Ovary (tissue), 7 donors: ENCODE measurements at regions not wholly inside any gene's neighbourhood (a gene's known extent, or its start where the extent isn't known, plus 50 kb on each side); places are given as distances from the start of the nearest gene placed in this dataset.

ENCODE experiments used
- DNase-seq, 5 donors: peaks; one replicate each; pipeline ENCODE4 v3.0.0-alpha.2; 2019 to 2020
- H3K27ac ChIP-seq, 2 donors: fragments of 200-600 bp; one replicate each; pipeline versions ENCODE4 v1.5.1 to v1.8.0; 2019 to 2022
- H3K27me3 ChIP-seq: fragments of 200-600 bp; one replicate; pipeline ENCODE4 v1.8.0; 2022
- H3K36me3 ChIP-seq: fragments of 200-600 bp; sonication (generic); one replicate; pipeline ENCODE4 v1.5.1; 2019
- H3K4me1 ChIP-seq: one replicate; pipeline ENCODE4 v1.8.1; 2013; ENCODE audit warnings: mild to moderate bottlenecking, moderate library complexity; ENCODE audit not compliant: insufficient read depth
- H3K4me3 ChIP-seq: fragments of 200-600 bp; sonication (generic); one replicate; pipeline ENCODE4 v1.5.1; 2017
- H3K9me3 ChIP-seq, 2 donors: fragments of 200-600 bp in 1 of 2; sonication (generic) in 1 of 2; one replicate each; pipeline versions ENCODE4 v1.5.1 to v1.8.1; 2013 to 2019; ENCODE audit warnings: mild to moderate bottlenecking in 1 of 2, moderate library complexity in 1 of 2
- EP300 ChIP-seq: sonication (generic); formaldehyde crosslinking; IDR thresholded peaks from one replicate; pipeline ENCODE4 v1.6.1; 2017; ENCODE audit warnings: antibody characterized with exemption
- POLR2A ChIP-seq: fragments of 450-650 bp; IDR thresholded peaks from one replicate; pipeline ENCODE4 v1.6.1; 2017; ENCODE audit warnings: antibody characterized with exemption, mild to moderate bottlenecking, moderate library complexity
- WGBS, 3 donors: extraction: QIAGEN DNeasy Blood & Tissue Kit in 1 of 3; methylation state at CpG; one replicate each; pipeline versions ENCODE4 v1.1.5 to v1.1.7; 2013 to 2017; 5-methylcytosine and 5-hydroxymethylcytosine counted together
- intact Hi-C, 4 donors: fragments of 100-400 bp; cut with DNase I; formaldehyde crosslinking; loops; one replicate each; pipeline versions ENCODE4 v1.11.0 to v1.15.1; 2022 to 2023
- TF ChIP-seq, protein P1 (sequence below), 3 donors: fragments of 450-650 bp in 2 of 3; fragments of 200-600 bp in 1 of 3; IDR thresholded peaks; one replicate each; pipeline versions ENCODE4 v1.5.1 to v1.8.0; 2016 to 2022; ENCODE audit warnings: antibody characterized with exemption in 3 of 3, mild to moderate bottlenecking in 1 of 3
- donor health status: DM: no; HTN: no; CAD: no; lungs with moderate emphysema.
- donor health status: DM: no; HTN: no; CAD: no.
- donor health status: Bipolar disorder and iron deficiency.
- donor health status: DM: no; HTN: no; CAD: no.
- donor health status: DM: yes; HTN: yes; CAD: no.

DNA sequence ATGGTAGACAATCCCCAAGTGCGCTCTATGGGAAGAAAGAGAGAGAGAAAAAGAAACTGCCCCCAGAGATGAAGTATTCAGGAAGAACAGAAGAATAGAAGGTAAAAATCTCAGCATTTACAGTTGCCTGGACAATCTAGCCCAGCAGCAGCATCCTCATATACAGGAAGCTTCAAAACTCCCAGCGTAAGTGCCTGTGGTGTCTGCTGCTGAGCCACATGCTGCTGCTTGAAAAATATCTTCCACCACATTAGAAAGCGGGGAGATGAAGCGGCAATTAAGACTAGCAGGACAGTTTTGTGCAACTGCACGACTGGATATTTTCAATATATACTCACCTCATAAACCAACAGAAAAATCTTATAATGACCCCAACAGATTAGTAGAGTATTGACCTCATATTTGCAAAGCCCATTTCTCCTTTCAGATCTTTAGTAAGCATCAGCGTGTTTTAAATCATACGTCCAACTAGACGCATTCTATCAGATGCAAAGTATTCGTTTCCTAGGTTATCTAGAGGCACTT, 972.0 kb upstream of the TENM3 start:
- Histone ChIP-seq H3K9me3 (no peaks in the 10 kb centered on the region), H3K4me3 (no peak overlapping the region), H3K27ac (no peak overlapping the region), H3K36me3 (no peaks in the 10 kb centered on the region), H3K4me1 (no peaks in the 10 kb centered on the region), H3K27me3 (no peaks in the 10 kb centered on the region)
- intact Hi-C loops = no loop called here
- no peak for DNase-seq
- TF ChIP-seq EP300 = no peak
- TF ChIP-seq, protein P1, sequence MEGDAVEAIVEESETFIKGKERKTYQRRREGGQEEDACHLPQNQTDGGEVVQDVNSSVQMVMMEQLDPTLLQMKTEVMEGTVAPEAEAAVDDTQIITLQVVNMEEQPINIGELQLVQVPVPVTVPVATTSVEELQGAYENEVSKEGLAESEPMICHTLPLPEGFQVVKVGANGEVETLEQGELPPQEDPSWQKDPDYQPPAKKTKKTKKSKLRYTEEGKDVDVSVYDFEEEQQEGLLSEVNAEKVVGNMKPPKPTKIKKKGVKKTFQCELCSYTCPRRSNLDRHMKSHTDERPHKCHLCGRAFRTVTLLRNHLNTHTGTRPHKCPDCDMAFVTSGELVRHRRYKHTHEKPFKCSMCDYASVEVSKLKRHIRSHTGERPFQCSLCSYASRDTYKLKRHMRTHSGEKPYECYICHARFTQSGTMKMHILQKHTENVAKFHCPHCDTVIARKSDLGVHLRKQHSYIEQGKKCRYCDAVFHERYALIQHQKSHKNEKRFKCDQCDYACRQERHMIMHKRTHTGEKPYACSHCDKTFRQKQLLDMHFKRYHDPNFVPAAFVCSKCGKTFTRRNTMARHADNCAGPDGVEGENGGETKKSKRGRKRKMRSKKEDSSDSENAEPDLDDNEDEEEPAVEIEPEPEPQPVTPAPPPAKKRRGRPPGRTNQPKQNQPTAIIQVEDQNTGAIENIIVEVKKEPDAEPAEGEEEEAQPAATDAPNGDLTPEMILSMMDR (IDR thresholded peaks at IDR 0.05) = no peak
- TF ChIP-seq POLR2A = no peak
- 74 to 88% (median 80%) methylated on average over 9 of the region's 9 CpGs for WGBS, 3 donors

DNA sequence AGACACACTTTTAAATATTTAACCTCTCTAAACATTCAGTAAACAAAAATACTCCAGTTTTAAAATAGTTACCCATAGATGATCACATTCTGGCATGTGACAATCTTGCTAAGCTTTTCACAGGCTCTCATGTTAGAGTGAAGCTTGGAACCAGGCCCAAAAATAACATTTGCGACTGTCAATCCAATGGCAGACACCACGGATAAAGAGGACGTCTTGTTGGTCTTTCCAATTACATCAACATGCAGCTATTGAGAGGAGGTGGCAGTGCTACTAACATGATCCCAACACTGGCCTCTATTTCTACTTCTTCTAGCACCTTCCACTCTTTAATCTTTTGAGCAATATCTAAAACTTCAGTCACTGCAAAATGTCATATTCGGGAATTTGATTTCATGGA, 970.8 kb upstream of the TENM3 start:
- Histone ChIP-seq H3K9me3 (no peaks in the 10 kb centered on the region), H3K36me3 (no peaks in the 10 kb centered on the region), H3K4me1 (no peaks in the 10 kb centered on the region), H3K4me3 (no peak overlapping the region), H3K27me3 (no peaks in the 10 kb centered on the region), H3K27ac (no peak overlapping the region)
- no peak for DNase-seq
- WGBS, 3 donors = 86 to 88% (median 88%) methylated on average over 4 of the region's 4 CpGs
- TF ChIP-seq POLR2A (no peak), EP300 (no peak)
- TF ChIP-seq, protein P1 (IDR thresholded peaks at IDR 0.05) = no peak
- intact Hi-C loops = no loop called here

DNA sequence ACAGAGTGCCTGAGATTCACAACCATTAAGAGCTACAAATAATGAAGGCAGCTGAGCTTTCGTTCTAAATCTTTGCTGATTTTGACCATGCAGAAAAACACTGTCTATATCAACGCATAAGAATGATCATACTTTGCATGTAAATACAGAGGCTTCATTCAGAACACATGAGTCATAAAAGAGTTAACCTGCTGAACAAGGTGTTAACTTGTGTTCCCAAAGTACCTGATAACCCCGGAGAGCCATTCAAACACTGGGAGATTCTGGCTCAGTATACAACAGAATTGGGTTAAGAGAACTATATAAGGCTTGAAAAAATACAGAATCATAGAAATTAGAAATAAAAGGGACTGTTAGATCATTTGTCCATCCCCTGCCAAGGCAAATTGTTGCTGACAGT, 964.3 kb upstream of the TENM3 start:
- no peak overlapping the region for H3K4me3 ChIP-seq
- TF ChIP-seq, protein P1 (IDR thresholded peaks at IDR 0.05) = no peak
- TF ChIP-seq EP300 (no peak), POLR2A (no peak)
- 40 to 41% (median 40%) methylated on average over 3 of the region's 3 CpGs for WGBS, 3 donors
- H3K9me3 ChIP-seq = no peaks in the 10 kb centered on the region
- intact Hi-C loops = no loop called here
- H3K36me3 ChIP-seq = no peaks in the 10 kb centered on the region
- no peak for DNase-seq
- no peaks in the 10 kb centered on the region for H3K27me3 ChIP-seq
- H3K27ac ChIP-seq = no peak overlapping the region
- no peaks in the 10 kb centered on the region for H3K4me1 ChIP-seq

GRCh38 chr4:181281451-181281850, 961.8 kb upstream of the TENM3 start:
- no peak overlapping the region for H3K4me3 ChIP-seq
- H3K36me3 ChIP-seq = no peaks in the 10 kb centered on the region
- no peak overlapping the region for H3K27ac ChIP-seq
- intact Hi-C loops = no loop called here
- H3K27me3 ChIP-seq = no peaks in the 10 kb centered on the region
- DNase-seq = no peak
- H3K4me1 ChIP-seq = no peaks in the 10 kb centered on the region
- TF ChIP-seq EP300 (no peak), POLR2A (no peak)
- TF ChIP-seq, protein P1 (IDR thresholded peaks at IDR 0.05) = no peak
- no peaks in the 10 kb centered on the region for H3K9me3 ChIP-seq
- WGBS, 3 donors = 87 to 91% (median 90%) methylated on average over 9 of the region's 9 CpGs

GRCh38 chr4:181289198-181289597, 954.0 kb upstream of the TENM3 start:
- H3K36me3 ChIP-seq = no peaks in the 10 kb centered on the region
- DNase-seq = no peak
- TF ChIP-seq POLR2A (no peak), EP300 (no peak)
- TF ChIP-seq, protein P1 (IDR thresholded peaks at IDR 0.05) = no peak
- WGBS, 3 donors = 76 to 80% (median 80%) methylated on average over 7 of the region's 7 CpGs
- no peaks in the 10 kb centered on the region for H3K4me1 ChIP-seq
- intact Hi-C loops = no loop called here
- no peak overlapping the region for H3K27ac ChIP-seq
- H3K27me3 ChIP-seq = no peaks in the 10 kb centered on the region
- H3K4me3 ChIP-seq = no peak overlapping the region
- no peaks in the 10 kb centered on the region for H3K9me3 ChIP-seq
